ENCODE measurements at regions not wholly inside any gene's neighbourhood (a gene's known extent, or its start where the extent isn't known, plus 50 kb on each side); places are given as distances from the start of the nearest gene placed in this dataset.

DNA sequence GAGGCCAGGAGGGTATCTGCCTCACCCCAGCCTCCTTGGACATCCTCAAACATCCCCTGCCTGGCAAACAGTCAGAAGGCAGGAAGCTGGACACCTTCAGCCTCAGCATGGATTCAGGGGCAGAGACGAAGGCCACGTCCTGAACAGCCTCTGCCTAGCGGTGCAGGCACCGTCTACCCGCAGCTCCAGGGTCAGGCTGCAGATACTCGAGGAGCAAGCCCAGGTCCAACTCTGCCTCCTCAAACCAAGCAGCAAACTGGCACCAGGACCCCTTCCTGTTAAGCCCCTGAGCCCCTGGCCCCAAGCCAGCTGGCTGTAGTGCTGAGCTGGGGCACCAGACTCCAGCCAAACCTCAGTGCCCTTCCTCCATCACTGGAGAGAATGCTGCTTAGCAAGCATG lies 494.7 kb downstream of the NPHP4 start:
- DNase-seq (ENCODE audit: low spot score) = no peak

DNA sequence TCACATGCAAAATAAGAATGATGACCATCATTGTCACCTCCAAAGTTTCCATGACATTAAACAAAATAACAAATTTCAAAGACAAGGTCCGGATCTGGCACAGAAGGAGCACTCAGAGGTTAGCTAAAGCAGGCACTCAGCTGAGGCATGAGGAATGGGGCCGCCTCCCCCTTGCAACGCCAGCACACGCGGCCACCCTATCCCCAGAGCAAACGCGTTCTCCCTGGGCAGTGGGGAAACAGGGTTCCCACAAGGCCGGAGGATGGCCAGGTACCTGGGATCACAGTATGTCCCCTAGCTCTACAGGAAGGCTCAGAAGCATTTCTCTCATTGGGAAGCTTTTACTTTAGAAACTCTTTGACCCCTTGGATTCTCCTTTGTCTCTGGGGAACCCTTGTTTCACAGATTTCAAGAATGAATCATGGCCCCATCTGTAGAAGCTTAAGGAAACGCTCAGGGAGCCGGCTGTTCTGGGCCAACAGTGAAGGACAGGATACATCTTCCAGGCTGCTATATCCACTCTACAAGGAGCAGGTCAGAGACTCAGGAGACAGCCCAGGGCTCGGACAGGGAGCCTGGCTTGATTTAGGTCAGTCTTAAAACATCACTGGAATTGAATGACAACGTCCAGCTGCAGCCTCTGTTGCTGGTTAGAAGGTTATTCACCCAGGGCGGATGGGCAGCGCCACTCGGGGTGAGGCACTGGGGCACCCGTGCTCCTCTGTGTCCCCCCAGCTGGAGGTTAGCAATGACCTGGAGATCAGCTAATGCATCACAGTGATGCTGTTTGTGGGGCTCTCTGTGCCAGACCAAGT lies 496.4 kb downstream of the NPHP4 start:
- DNase-seq (ENCODE audit: low spot score) = no peak

DNA sequence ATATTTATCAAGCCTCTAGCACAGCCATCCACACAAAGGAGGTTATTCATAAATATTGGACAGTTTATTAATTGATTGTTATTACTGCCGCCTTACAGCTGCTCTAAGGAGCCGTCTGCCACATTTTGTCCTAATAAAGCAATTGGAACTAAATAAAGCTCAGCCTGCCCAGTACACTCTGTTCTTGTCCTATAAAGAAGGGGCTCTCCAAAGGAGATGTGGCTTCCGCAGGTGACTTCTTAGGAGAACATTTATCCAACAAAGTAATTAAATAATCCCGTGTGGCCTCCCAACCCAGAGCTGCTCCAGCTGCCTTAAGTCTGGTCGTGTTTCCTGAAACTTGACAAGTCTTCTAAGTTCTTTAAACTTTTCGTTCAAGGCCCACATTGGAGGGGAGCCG lies 497.7 kb downstream of the NPHP4 start:
- no peak for DNase-seq (ENCODE audit: low spot score)

DNA sequence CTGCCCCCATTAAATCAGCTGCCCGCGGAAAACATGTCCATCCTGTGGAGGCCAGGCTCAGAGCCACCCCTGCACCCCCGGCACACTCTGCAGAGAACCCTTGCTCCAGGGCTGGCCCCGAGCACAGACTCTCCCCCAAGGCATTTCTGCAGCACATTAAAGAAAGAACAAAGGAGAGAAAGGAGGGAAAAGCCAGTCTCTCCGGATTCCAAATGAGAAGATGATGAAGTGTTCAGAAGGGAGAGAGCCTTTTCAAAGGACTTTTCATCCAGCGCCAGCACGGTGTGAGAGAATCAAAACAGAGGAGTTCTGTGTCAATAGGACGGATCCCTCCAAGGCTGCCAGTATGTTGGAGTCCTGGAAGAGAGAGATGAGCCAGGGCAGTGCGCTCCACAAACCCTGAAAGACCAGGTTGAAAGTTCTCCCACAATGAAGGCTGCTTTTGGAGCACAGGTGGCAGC lies 498.3 kb downstream of the NPHP4 start:
- DNase-seq (ENCODE audit: low spot score) = no peak

DNA sequence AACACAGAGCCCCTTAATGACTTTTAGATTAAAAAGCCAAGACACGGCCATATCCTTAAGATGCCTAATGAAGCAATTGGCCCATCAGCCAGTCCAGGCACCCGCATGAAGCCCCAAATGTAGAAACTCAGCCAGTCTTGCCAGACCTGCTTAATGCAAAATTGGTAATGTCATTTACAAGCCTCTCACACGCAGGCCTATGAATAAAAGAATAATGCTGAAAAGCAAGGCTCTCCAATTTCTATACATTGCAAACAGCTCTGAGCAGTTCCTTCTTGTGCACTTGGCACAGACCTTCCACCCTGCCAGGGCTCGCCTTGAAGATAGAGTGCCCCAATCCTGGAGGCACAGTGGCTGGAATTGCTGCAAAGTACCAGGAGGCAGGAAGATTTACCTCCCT lies 498.9 kb downstream of the NPHP4 start:
- DNase-seq (ENCODE audit: low spot score) = no peak

DNA sequence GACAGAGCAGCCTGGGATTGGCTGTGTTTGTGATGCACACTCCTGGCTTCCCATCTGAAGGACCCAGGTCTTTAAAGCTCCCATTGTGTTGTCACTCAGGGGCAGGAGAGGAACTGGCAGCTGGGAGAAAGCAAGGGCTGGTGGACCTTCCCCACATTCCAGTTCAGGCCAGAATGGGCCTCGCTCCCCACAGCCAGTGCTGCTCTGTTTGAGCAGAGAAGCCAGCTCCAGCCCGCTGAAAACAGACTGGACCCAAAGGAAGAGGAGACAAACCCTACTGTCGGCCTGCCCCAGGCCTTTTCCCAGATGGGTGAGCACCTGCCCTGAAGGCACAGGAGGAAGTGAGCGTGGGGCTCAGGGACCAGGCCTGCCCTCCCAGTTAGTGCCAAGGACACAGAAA lies 499.4 kb downstream of the NPHP4 start:
- DNase-seq (ENCODE audit: low spot score) = no peak

DNA sequence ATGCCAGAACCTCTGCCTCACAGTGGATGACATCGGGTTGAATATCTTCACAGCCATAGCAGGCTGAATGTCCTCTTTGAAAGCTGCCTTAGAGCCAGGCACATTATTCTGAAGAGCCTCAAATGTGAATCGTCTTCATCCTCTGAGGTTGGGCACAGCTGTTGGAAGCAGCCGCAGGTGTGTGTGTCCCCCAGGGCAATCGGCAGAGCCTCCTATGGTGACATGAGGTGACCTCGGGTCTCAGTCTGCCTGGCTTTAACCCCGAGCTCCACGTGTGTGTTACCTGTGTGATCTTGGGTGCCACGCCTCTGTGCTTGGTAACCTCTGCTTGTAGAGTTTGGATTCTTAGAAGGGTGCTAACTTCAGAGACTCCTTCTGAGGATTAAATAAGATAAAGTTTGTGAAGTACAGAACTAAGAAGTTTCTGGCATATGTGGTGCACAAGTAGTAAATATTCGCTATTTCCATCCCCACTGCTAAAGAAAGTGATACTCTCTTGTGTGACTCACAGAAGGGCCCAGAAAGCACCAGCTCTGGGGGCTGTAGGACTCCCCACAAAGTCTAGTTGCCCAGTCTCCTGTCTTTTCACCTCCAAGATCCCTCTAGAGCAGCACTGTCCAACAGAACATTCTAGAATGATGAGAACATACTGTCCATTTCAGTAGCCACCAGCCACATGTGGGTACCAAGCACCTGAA lies 500.9 kb downstream of the NPHP4 start:
- DNase-seq (ENCODE audit: low spot score) = no peak

DNA sequence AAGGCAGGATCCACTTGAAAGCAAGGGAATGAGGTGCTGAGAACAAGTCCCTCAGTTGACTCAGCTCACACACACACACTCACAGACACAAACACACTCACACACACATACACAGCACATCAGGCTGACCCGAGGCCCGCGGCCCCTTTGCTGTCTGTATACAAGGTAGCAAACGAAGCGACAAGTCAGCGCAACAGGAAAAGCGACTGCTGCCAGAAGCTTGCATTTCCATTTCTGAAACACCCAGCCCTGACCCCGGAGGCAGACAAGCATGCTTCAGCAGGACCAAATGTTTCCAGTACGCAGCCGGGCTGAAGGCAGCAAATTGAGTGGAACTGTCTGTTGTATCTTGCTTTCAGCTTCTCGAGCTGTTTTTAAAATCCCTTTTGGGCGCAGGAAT lies 501.6 kb downstream of the NPHP4 start:
- DNase-seq (ENCODE audit: low spot score) = no peak

DNA sequence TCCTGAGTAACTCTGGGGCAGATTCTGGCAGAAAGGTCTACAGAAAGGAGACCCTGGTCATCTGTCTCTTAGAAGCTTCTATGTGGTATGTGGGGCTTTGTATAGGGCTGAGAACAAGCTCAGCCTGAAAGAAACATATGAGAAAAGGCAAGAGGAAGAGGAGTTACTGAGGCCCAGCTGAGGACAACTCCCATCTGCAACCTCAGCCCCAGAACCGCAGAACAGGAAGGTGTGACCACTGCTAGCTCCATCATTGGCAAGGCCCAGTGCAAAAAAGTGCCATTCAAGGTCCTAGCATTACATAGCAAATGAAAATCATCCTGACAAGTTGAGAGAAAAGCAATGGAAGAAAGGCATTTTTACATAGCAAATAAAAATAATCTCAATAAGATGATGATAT lies 503.8 kb downstream of the NPHP4 start:
- DNase-seq (ENCODE audit: low spot score) = no peak

DNA sequence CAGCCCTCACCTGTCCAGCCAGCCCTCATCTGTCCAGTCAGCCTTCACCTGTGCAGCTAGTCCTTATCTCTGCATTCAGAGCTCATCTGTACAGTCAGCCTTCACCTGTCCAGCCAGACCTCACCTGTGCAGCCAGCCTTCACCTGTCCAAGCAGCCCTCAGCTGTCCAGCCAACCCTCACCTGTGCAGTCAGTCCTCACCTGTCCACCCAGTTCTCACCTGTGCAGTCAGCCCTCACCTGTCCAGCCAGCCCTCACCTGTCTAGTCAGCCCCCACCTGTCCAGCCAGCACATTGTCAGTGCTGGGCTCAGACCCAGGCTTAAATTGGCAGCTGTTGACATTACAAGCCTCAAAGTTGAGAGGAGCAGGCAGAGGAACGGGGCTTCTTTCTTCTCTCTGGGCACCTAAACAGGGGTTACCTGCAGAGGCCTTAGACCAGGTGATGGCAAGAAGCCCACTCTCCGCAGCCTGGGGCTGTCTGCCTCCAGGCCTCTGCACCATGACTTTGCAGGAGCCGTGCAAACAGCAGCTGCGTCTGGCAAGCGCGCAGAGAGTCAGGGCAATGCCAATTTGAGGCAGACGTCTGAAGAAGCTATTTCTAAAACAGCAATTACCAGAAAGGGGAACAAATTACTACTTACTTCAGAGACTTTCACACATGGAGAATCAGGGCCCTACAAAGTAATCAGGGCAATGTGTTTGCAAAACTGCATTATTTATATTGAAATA lies 506.1 kb downstream of the NPHP4 start:
- no peak for DNase-seq (ENCODE audit: low spot score)

DNA sequence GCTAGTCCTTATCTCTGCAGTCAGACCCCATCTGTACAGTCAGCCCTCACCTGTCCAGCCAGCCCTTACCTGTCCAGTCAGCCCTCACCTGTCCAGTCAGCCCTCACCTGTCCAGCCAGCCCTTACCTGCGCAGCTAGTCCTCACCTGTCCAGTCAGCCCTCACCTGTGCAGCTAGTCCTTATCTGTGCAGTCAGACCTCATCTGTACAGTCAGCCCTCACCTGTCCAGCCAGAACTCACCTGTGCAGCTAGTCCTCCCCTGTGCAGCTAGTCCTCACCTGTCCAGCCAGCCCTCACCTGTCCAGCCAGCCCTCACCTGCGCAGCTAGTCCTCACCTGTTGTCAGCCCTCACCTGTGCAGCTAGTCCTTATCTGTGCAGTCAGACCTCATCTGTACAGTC lies 506.8 kb downstream of the NPHP4 start:
- no peak for DNase-seq (ENCODE audit: low spot score)

DNA sequence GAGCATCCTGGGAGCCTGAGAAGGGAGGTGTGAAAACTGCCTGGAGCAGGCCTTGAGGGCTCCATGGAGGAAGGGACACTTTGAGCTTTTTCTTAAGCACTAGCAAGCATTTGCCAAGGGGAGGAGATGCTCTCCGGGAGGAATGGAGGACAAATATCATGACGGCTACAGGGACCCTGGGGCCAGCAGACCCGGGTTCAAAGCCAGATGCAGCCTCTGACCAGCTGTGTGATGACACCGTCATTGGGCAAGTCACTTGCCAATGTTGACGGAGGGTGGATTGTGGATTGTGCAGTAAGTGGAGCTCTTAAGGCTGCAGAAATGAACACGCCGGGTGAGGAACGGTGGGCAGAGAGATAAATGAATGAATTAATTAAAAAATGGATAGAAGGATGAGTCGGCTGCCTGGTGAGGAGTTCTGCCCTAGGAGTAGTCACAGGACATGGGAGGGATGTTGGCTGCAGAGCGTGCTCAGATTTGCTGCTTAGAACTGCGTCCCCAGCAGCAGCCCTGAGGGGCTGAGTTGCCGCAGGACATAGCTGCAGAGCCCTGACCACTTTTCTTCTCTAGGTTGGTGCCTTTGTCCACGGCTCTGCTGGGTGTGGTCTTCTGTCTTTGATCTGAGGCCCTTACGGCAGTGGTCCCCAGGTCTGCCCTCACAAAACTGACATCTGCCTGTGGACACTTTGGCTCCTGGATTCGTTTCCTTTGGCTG lies 507.6 kb downstream of the NPHP4 start:
- DNase-seq (ENCODE audit: low spot score) = no peak

DNA sequence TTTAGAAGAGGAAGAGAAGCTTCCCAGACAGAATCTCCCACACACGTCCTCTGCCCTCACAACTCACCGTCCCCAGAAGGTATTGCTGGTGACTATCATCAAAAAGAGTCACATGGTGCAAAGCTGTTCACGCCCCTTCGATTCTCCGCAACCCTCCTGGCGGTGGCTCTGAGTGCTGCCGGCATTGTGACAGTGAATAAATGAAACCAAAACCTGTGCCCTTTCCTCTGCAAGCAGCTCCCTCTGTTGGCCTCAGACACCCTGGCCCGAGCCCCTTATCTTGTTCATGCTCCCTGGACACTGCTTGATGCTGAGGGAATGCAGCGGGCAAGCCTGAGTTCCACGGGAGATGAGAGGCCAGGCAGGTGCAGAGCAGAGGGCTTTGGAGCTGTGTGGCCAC lies 510.3 kb downstream of the NPHP4 start:
- DNase-seq (ENCODE audit: low spot score) = no peak

DNA sequence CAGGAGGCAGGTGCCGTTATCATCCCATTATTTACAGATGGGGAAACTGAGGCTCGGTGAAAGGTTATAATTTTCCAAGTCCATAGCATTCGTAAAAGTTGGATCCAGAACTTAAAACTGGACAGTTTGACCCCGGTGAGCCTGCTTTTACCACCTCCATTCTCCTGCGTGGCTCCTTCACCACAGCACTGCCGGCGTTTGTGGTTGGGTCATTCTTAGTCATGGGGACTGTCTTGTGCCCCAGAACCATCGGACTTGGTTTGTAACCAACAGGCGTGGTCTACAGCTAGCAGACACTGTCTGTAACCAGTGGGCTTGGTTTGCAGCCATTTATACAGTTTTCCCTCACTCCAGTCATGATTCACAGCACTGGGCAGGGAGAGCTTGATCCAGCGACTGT lies 511.3 kb downstream of the NPHP4 start:
- no peak for DNase-seq (ENCODE audit: low spot score)

DNA sequence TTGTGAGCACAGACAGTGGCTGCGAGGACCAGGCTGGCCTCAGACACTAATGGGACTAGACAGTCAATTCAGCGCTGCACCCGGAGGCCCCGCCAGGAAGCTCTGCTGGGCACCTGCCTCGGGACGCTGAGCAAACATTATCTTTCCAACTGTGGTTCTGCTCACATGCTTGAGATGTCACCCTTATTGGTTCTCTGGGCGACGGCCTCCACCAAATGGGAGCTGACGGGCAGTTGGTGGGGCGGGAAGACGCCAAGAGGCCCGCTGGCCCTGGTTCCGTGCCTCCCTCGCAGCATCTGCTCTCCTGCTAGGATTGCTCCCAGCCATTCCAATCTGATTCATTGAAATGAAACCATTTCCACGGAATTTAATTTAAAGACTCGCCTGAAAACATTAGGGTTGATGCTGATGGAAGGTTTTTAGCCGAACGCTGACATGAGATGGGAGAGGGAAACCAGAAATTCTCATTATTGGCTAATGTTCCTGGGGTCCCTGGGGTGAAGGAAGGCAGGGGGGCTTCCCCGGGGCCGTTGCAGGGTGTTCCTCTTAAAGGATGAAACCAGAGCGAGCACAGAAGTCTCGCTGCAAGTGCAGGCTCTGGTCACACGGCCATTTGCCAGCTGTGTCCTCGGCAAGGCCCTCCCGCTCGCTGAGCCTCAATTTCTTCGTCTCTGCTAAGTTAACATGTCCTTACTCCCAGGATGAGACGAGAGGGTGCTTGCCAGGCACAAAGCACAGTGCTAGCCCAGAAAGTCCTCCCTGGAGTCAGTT lies 512.2 kb downstream of the NPHP4 start:
- DNase-seq (ENCODE audit: low spot score) = no peak

DNA sequence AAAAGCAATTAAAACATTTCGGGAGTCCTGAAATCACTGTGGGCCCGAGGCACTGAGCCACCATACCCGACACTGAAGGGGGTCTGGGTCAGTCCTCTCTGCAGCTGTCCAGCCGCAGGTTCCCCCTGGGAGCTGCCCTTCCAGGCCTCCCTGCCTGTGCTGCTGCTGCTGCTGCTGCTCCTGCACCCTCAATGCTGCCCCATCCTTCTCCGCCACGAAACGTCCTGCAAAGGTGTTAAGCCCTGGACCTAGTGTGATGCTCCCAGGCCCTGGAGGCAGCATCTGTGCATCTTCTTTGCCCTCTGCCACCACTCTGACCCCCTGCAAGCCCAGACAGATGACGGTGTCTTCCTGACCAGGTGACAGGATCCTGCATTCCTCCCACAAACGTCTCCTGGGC lies 513.3 kb downstream of the NPHP4 start:
- DNase-seq (ENCODE audit: low spot score) = no peak

DNA sequence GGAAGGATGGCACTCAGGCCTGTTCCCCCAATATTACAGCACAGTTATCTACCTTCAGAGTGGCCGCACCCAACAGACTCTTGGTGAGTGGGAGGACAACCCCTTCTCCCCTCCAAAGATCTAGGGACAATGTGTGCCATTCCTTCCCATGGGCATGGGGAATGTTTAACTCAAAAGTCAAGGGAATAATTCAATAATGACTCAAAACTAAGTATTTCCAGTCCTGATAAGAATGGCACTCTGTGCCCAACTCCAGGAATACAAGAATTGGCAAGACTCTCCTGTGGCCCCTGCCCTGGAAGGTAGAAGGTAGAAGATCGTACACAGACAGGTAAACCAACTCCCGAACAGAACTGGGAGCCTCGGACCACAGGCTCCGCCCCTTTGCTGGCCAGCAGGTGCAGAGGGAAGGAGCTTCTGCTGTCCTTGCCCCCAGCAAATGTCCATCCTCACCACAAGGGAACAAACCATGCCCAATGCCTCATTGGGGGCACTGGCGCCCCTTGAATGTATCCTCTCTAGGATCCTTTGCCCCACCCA lies 514.0 kb downstream of the NPHP4 start:
- no peak for DNase-seq (ENCODE audit: low spot score)

DNA sequence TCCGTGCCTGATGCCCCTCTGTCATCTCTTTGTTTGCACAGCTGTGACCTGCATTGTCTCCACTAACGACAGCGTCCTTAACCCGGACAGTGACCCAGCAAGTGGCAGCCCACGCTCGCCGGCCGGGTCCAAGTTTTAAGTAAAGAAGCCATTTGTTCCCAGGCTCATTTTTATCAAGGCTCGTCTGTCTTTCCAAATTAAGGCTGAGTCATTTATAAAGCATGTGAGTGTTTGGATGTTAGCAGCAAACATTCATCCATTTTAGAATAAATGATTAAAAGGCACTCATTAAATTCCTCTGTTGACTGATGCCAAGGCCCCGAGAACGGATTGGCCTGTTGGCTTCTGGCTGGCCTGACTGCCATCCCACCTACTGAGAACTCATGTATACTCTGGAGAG lies 514.5 kb downstream of the NPHP4 start:
- DNase-seq (ENCODE audit: low spot score) = no peak

DNA sequence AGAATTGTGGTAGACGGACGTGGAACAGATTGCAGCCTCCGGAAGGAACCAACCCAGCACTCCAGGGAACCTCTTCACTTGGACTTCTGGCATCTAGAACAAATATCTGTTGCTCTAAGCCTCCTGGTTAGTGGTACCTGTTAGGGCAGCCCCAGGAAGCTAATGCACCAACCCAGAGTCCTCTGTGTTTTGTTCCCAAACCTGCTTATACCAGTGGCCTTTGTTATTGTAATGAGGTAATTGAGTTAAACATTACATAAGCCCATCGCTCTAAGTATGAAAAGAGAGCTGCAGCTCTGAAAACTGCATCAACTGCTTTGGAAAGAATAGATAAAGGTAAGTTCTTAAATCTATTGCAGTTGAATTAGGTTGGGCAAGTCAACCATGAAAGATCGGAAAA lies 516.7 kb downstream of the NPHP4 start:
- no peak for DNase-seq (ENCODE audit: low spot score)

DNA sequence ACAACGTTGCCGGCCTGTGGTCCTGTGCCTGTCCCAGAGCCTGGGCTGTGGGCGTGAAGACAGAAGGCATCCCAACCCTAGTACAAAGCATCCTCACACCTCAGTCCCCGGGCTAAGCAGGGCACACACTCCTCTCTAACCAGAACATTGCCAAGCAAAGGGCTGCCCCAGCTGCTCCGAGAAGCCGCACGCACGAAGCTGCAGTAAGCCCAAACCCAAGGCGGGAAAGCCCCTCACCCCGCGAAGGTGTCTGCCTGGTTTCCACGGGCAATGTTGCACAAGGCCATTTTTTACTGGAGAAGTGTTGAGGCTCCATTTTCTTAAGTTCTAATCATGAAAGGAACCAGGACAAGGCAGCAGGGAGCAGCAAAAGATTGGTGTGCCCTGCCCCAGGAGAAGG lies 519.0 kb downstream of the NPHP4 start:
- no peak for DNase-seq (ENCODE audit: low spot score)

DNA sequence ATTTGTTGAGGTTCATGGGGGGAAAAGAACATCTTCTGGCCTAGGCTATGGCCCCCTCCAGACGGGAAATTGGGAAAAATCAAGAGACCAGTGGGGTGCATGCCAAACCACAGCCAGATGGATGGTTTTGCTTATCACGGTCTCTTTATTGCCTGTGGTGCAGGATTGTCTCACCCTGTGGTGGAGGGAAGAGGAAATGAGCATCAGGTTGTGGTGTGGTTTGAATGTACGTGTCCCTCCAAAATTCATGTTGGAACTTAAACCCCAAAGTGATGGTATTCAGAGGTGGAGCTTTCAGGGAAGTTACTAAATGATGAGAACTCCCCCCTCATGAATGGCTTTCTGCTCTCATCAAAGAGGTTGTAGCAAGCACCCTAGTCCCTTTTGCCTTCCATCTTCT lies 525.7 kb downstream of the NPHP4 start:
- DNase-seq (ENCODE audit: low spot score) = no peak

Measured in hematopoietic multipotent progenitor cell treated with erythropoietin and hydrocortisone succinate and interleukin-3 and kit ligand, for 17 days (in vitro differentiated cells).